Liver (tissue), 8 donors: ENCODE measurements at regions not wholly inside any gene's neighbourhood (a gene's known extent, or its start where the extent isn't known, plus 50 kb on each side); places are given as distances from the start of the nearest gene placed in this dataset.
A peak's percentile ranks its signal among the peaks of the same experiment; 100 is the strongest.

Source experiments
- DNase-seq: peaks from one replicate; pipeline ENCODE4 v3.0.0-alpha.2; 2017; ENCODE audit warnings: low spot score
- H3K27ac ChIP-seq, 2 donors: one replicate each; pipeline ENCODE4 v1.7.0; 2013; ENCODE audit warnings: inconsistent platforms in 2 of 2, low read length in 2 of 2, control low read depth in 1 of 2, low read depth in 1 of 2, mild to moderate bottlenecking in 1 of 2
- H3K27me3 ChIP-seq, 4 donors: one replicate each; pipeline versions ENCODE4 v1.6.1 to v1.7.0; 2013; ENCODE audit warnings: low read length in 3 of 4, inconsistent platforms in 1 of 4, mild to moderate bottlenecking in 1 of 4, moderate library complexity in 1 of 4; ENCODE audit not compliant: control insufficient read depth in 4 of 4, insufficient read depth in 4 of 4
- H3K36me3 ChIP-seq, 4 donors: one replicate each; pipeline versions ENCODE4 v1.6.1 to v1.7.0; 2013; ENCODE audit warnings: low read length in 3 of 4, mild to moderate bottlenecking in 3 of 4, low read depth in 1 of 4, moderate library complexity in 1 of 4; ENCODE audit not compliant: control insufficient read depth in 4 of 4, insufficient read depth in 3 of 4
- H3K4me1 ChIP-seq, 4 donors: one replicate each; pipeline versions ENCODE4 v1.6.1 to v1.7.0; 2013; ENCODE audit warnings: low read length in 3 of 4, mild to moderate bottlenecking in 3 of 4, moderate library complexity in 1 of 4; ENCODE audit not compliant: control insufficient read depth in 4 of 4, insufficient read depth in 4 of 4
- H3K4me3 ChIP-seq, 3 donors: one replicate each; pipeline versions ENCODE4 v1.6.1 to v1.7.0; 2013; ENCODE audit warnings: low read length in 3 of 3, control low read depth in 1 of 3, low read depth in 1 of 3, mild to moderate bottlenecking in 1 of 3
- H3K9ac ChIP-seq, 2 donors: one replicate each; pipeline ENCODE4 v1.7.0; 2013; ENCODE audit warnings: low read length in 2 of 2, mild to moderate bottlenecking in 2 of 2, moderate library complexity in 2 of 2, control low read depth in 1 of 2, low read depth in 1 of 2
- H3K9me3 ChIP-seq, 4 donors: one replicate each; pipeline versions ENCODE4 v1.6.1 to v1.7.0; 2013; ENCODE audit warnings: low read length in 3 of 4; ENCODE audit not compliant: control insufficient read depth in 4 of 4
- ATF3 ChIP-seq: IDR thresholded peaks from 2 replicates; pipeline ENCODE4 v1.6.1; 2016; ENCODE audit warnings: antibody characterized with exemption
- CTCF ChIP-seq: fragments of 150-350 bp; IDR thresholded peaks from 2 replicates; pipeline ENCODE4 v1.5.1; 2017; ENCODE audit warnings: improper control_type of control experiment, low read depth, low read length; ENCODE audit not compliant: missing input control
- EGR1 ChIP-seq, 2 donors: IDR thresholded peaks; 2 replicates each; pipeline ENCODE4 v1.6.1; 2016 to 2018; ENCODE audit warnings: antibody characterized with exemption in 2 of 2, low read depth in 2 of 2
- FOXA1 ChIP-seq: IDR thresholded peaks from 2 replicates; pipeline ENCODE4 v1.6.1; 2016; ENCODE audit warnings: antibody characterized with exemption
- FOXA2 ChIP-seq: IDR thresholded peaks from 2 replicates; pipeline ENCODE4 v1.6.1; 2016; ENCODE audit warnings: antibody characterized with exemption
- GABPA ChIP-seq, 2 donors: IDR thresholded peaks in 1 of 2; conservative IDR thresholded peaks in 1 of 2; 2 replicates each; pipeline ENCODE4 v1.6.1; 2016; ENCODE audit warnings: antibody characterized with exemption in 2 of 2, mild to moderate bottlenecking in 1 of 2, moderate library complexity in 1 of 2
- HNF4A ChIP-seq, 2 donors: conservative IDR thresholded peaks; 2 replicates each; pipeline ENCODE4 v1.6.1; 2016; ENCODE audit warnings: antibody characterized with exemption in 2 of 2, mild to moderate bottlenecking in 2 of 2
- HNF4G ChIP-seq: IDR thresholded peaks from 2 replicates; pipeline ENCODE4 v1.6.1; 2016; ENCODE audit warnings: antibody characterized with exemption
- JUND ChIP-seq, 2 donors: IDR thresholded peaks; 2 replicates each; pipeline ENCODE4 v1.6.1; 2016; ENCODE audit warnings: antibody characterized with exemption in 2 of 2
- MAX ChIP-seq: IDR thresholded peaks from 2 replicates; pipeline ENCODE4 v1.6.1; 2016; ENCODE audit warnings: antibody characterized with exemption
- NR2F2 ChIP-seq: IDR thresholded peaks from 2 replicates; pipeline ENCODE4 v1.6.1; 2016; ENCODE audit warnings: antibody characterized with exemption
- RAD21 ChIP-seq, 2 donors: IDR thresholded peaks; 2 replicates each; pipeline ENCODE4 v1.6.1; 2016; ENCODE audit warnings: antibody characterized with exemption in 2 of 2, mild to moderate bottlenecking in 2 of 2
- REST ChIP-seq: IDR thresholded peaks from 2 replicates; pipeline ENCODE4 v1.6.1; 2016; ENCODE audit warnings: antibody characterized with exemption, mild to moderate bottlenecking
- RXRA ChIP-seq, 2 donors: IDR thresholded peaks; 2 replicates each; pipeline ENCODE4 v1.6.1; 2017 to 2018; ENCODE audit warnings: antibody characterized with exemption in 2 of 2, mild to moderate bottlenecking in 1 of 2
- SP1 ChIP-seq: IDR thresholded peaks from 2 replicates; pipeline ENCODE4 v1.6.1; 2018; ENCODE audit warnings: antibody characterized with exemption, mild to moderate bottlenecking
- TAF1 ChIP-seq: conservative IDR thresholded peaks from 2 replicates; pipeline ENCODE4 v1.6.1; 2016; ENCODE audit warnings: antibody characterized with exemption, mild to moderate bottlenecking
- YY1 ChIP-seq: IDR thresholded peaks from 2 replicates; pipeline ENCODE4 v1.6.1; 2016; ENCODE audit warnings: antibody characterized with exemption, mild to moderate bottlenecking
- ZBTB33 ChIP-seq: IDR thresholded peaks from 2 replicates; pipeline ENCODE4 v1.6.1; 2016; ENCODE audit warnings: antibody characterized with exemption
- WGBS: extraction: QIAGEN DNeasy Blood & Tissue Kit; methylation state at CpG from one replicate; pipeline ENCODE4 v1.1.7; 2013; 5-methylcytosine and 5-hydroxymethylcytosine counted together
- donor health status: healthy.
- donor health status: healthy.
- donor health status: healthy.
- donor health status: healthy.
- donor health status: healthy.

- Histone ChIP-seq H3K27ac (peak overlapping the region; percentile 74 to 76), H3K27me3 (no peaks in the 10 kb centered on the region), H3K4me3 (no peak overlapping the region), H3K36me3 (no peaks in the 10 kb centered on the region), H3K4me1 (peaks cover 7 to 25% (median 15%) of the 10 kb centered on the region in 4 donors), H3K9me3 (no peaks in the 10 kb centered on the region), H3K9ac (peak overlapping the region in 1 of 2 donors; percentile 60)
- TF ChIP-seq FOXA1 (no peak), GABPA (IDR thresholded peaks at IDR 0.05 in 1 of 2, conservative IDR thresholded peaks at IDR 0.05 in 1 of 2) (peak; percentile 40 to 66), FOXA2 (no peak), JUND (IDR thresholded peaks at IDR 0.05) (peak; percentile 70 to 91), NR2F2 (peak; percentile 85), RAD21 (IDR thresholded peaks at IDR 0.05) (peak in 1 of 2 donors; percentile 37), ATF3 (peak; percentile 65), EGR1 (IDR thresholded peaks at IDR 0.05; ENCODE audit: low read depth in 2 of 2) (no peak), MAX (peak; percentile 12), TAF1 (no peak), YY1 (no peak), HNF4G (no peak), SP1 (peak; percentile 70), HNF4A (conservative IDR thresholded peaks at IDR 0.05) (peak; percentile 11 to 19), RXRA (IDR thresholded peaks at IDR 0.05) (peak in 1 of 2 donors; percentile 49), REST (peak; percentile 25), ZBTB33 (no peak), CTCF (no peak)
- DNase-seq = no peak
- WGBS = 28% methylated on average over 7 of the region's 7 CpGs
Measured at GRCh38 chr4:87912164-87913004, 63.1 kb upstream of the SPP1 start.
